ENCODE measurements at regions not wholly inside any gene's neighbourhood (a gene's known extent, or its start where the extent isn't known, plus 50 kb on each side); places are given as distances from the start of the nearest gene placed in this dataset.
"Not testable (repeated sequence)": the region's sequence is repeated elsewhere in the genome, so short reads cannot be mapped to it uniquely, and the experiment has no call there.

DNA sequence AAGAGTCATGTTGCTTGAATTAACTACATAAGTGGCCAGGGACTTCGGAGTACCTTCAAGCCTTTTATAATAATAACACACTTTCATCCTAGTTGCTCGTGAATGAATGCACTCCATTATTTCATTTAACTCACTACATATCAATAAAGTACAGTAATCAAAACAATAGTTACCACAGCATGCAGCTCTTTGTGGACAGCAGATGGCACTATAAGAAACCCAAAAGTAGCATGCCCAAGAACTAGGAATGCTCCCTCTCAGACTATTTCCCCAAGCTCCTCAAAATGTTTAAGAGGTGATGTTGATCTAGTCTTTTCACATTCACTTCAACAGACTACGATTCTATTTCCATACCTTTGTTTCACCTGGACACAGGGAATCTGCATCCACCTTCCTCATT is 500.8 kb upstream of the DIAPH2 start:
- no peaks in the 10 kb centered on the region for H3K36me3 ChIP-seq (ENCODE audit: control insufficient read depth in 1 of 2, insufficient read depth in 2 of 2, low read length in 2 of 2)
- no peak overlapping the region for H3K27ac ChIP-seq (ENCODE audit: low read depth, low read length)
- H4K8ac ChIP-seq (ENCODE audit: low read depth, low read length), result no peak overlapping the region
- no peaks in the 10 kb centered on the region for H3K9me3 ChIP-seq (ENCODE audit: insufficient read depth, low read depth, low read length)
- H4K12ac ChIP-seq (ENCODE audit: low read depth, low read length), result no peak overlapping the region
- no peak overlapping the region for H2BK12ac ChIP-seq (ENCODE audit: low read length)
- H4K91ac ChIP-seq (ENCODE audit: low read depth, low read length), result no peak overlapping the region
- H3K79me1 ChIP-seq (ENCODE audit: low read length), result no peaks in the 10 kb centered on the region
- H3K4ac ChIP-seq (ENCODE audit: low read depth, low read length), result no peak overlapping the region
- WGBS (ENCODE audit: extremely low coverage, insufficient coverage, insufficient read length), result no CpG with 5 or more reads among the region's 3 CpGs
- no peak overlapping the region for H3K4me3 ChIP-seq (ENCODE audit: low read depth, low read length)
- no peak overlapping the region for H3K23ac ChIP-seq (ENCODE audit: low read length)
- no peak overlapping the region for H2BK5ac ChIP-seq (ENCODE audit: low read depth, low read length, poor library complexity)
- H2AFZ ChIP-seq (ENCODE audit: insufficient read depth, low read length, poor library complexity), result no peak overlapping the region
- H2BK120ac ChIP-seq (ENCODE audit: insufficient read depth, low read length, poor library complexity), result no peak overlapping the region
- H3K9ac ChIP-seq (ENCODE audit: low read length), result no peak overlapping the region
- DNase-seq, result no peak
- H3K79me2 ChIP-seq (ENCODE audit: control insufficient read depth, insufficient read depth, low read length, poor library complexity), result no peaks in the 10 kb centered on the region
- H3K14ac ChIP-seq (ENCODE audit: low read length), result no peak overlapping the region
- no peaks in the 10 kb centered on the region for H3K27me3 ChIP-seq (ENCODE audit: insufficient read depth, low read length)
- peaks cover 0 to 2% of the 10 kb centered on the region in 2 experiments for H3K4me1 ChIP-seq (ENCODE audit: control insufficient read depth in 1 of 2, insufficient read depth in 2 of 2, low read length in 2 of 2)
- no peak overlapping the region for H2AK5ac ChIP-seq (ENCODE audit: low read length)
- no peak overlapping the region for H3K4me2 ChIP-seq (ENCODE audit: low read length)
- H3K18ac ChIP-seq (ENCODE audit: low read length), result no peak overlapping the region

DNA sequence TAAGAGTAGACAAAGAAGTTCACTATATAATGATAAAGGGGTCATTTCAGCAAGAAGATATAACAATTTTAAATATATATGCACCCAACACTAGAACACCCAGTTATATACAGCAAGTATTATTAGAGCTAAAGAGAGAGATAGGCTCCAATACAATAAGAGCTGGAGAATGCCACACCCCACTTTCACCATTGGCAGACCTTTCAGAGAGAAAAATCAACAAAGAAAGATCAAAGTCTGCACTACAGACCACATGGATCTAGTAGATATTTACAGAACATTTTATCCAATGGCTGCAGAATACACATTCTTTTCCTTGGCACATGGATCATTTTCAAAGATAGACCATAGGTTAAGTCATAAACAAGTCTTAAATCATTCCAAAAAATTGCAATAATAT is 479.7 kb upstream of the DIAPH2 start:
- Histone ChIP-seq H4K8ac (ENCODE audit: low read depth, low read length) (no peak overlapping the region), H3K4me2 (ENCODE audit: low read length) (no peak overlapping the region), H3K23ac (ENCODE audit: low read length) (no peak overlapping the region), H2AFZ (ENCODE audit: insufficient read depth, low read length, poor library complexity) (no peak overlapping the region), H2BK5ac (ENCODE audit: low read depth, low read length, poor library complexity) (no peak overlapping the region), H4K91ac (ENCODE audit: low read depth, low read length) (no peak overlapping the region), H3K4ac (ENCODE audit: low read depth, low read length) (no peak overlapping the region), H3K27me3 (ENCODE audit: insufficient read depth, low read length) (no peaks in the 10 kb centered on the region), H3K36me3 (ENCODE audit: control insufficient read depth in 1 of 2, insufficient read depth in 2 of 2, low read length in 2 of 2) (no peaks in the 10 kb centered on the region), H4K12ac (ENCODE audit: low read depth, low read length) (no peak overlapping the region), H3K79me1 (ENCODE audit: low read length) (no peaks in the 10 kb centered on the region), H3K27ac (ENCODE audit: low read depth, low read length) (no peak overlapping the region), H3K9me3 (ENCODE audit: insufficient read depth, low read depth, low read length) (no peaks in the 10 kb centered on the region), H2BK120ac (ENCODE audit: insufficient read depth, low read length, poor library complexity) (no peak overlapping the region), H2BK12ac (ENCODE audit: low read length) (no peak overlapping the region), H3K9ac (ENCODE audit: low read length) (no peak overlapping the region), H3K14ac (ENCODE audit: low read length) (no peak overlapping the region), H3K4me1 (ENCODE audit: control insufficient read depth in 1 of 2, insufficient read depth in 2 of 2, low read length in 2 of 2) (no peaks in the 10 kb centered on the region), H2AK5ac (ENCODE audit: low read length) (no peak overlapping the region), H3K18ac (ENCODE audit: low read length) (no peak overlapping the region), H3K79me2 (ENCODE audit: control insufficient read depth, insufficient read depth, low read length, poor library complexity) (no peaks in the 10 kb centered on the region), H3K4me3 (ENCODE audit: low read depth, low read length) (no peak overlapping the region)
- no peak for DNase-seq

DNA sequence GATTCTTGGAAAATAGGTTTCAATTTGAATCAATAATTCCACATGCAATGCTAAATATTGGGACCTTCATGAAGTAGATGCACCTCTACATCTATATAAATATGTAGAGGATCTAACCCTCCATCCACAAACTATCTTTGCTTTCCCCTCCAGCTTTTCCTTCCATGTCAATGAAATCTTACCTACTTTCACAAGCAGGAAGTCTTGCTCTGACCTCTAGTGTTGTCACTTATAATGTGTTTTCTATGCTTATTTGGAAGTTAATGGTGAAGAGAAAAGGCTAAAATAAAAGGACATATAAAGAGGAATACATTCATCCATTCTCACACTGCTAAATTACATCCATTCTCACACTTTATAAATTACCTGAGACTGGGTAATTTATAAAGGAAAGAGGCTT is 472.7 kb upstream of the DIAPH2 start:
- Histone ChIP-seq H3K18ac (ENCODE audit: low read length) (no peak overlapping the region), H4K12ac (ENCODE audit: low read depth, low read length) (no peak overlapping the region), H2AFZ (ENCODE audit: insufficient read depth, low read length, poor library complexity) (no peak overlapping the region), H3K9ac (ENCODE audit: low read length) (no peak overlapping the region), H2AK5ac (ENCODE audit: low read length) (no peak overlapping the region), H3K23ac (ENCODE audit: low read length) (no peak overlapping the region), H3K27ac (ENCODE audit: low read depth, low read length) (no peak overlapping the region), H3K9me3 (ENCODE audit: insufficient read depth, low read depth, low read length) (no peaks in the 10 kb centered on the region), H2BK12ac (ENCODE audit: low read length) (no peak overlapping the region), H3K79me2 (ENCODE audit: control insufficient read depth, insufficient read depth, low read length, poor library complexity) (no peaks in the 10 kb centered on the region), H4K8ac (ENCODE audit: low read depth, low read length) (no peak overlapping the region), H3K14ac (ENCODE audit: low read length) (no peak overlapping the region), H3K4ac (ENCODE audit: low read depth, low read length) (no peak overlapping the region), H3K4me1 (ENCODE audit: control insufficient read depth in 1 of 2, insufficient read depth in 2 of 2, low read length in 2 of 2) (no peaks in the 10 kb centered on the region), H3K4me2 (ENCODE audit: low read length) (no peak overlapping the region), H3K27me3 (ENCODE audit: insufficient read depth, low read length) (no peaks in the 10 kb centered on the region), H2BK5ac (ENCODE audit: low read depth, low read length, poor library complexity) (no peak overlapping the region), H3K4me3 (ENCODE audit: low read depth, low read length) (no peak overlapping the region), H3K36me3 (ENCODE audit: control insufficient read depth in 1 of 2, insufficient read depth in 2 of 2, low read length in 2 of 2) (no peaks in the 10 kb centered on the region), H4K91ac (ENCODE audit: low read depth, low read length) (no peak overlapping the region), H3K79me1 (ENCODE audit: low read length) (no peaks in the 10 kb centered on the region), H2BK120ac (ENCODE audit: insufficient read depth, low read length, poor library complexity) (no peak overlapping the region)
- peak in 1 of 2 donors; percentile 9 for DNase-seq

DNA sequence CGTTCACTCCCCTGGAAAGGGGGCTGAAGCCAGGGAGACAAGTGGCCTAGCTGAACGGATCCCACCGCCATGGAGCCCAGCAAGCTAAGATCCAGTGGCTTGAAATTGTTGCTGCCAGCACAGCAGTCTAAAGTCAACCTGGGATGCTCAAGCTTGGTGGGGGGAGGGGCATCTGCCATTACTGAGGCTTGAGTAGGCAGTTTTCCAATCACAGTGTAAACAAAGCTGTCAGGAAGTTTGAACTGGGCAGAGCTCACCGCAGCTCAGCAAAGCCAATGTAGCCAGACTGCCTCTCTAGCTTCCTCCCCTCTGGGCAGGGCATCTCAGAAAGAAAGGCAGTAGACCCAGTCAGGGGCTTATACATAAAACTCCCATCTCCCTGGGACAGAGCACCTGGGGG is 470.0 kb upstream of the DIAPH2 start:
- H2AFZ ChIP-seq (ENCODE audit: insufficient read depth, low read length, poor library complexity); H3K27ac ChIP-seq (ENCODE audit: low read depth, low read length); DNase-seq; H3K36me3 ChIP-seq (ENCODE audit: control insufficient read depth in 1 of 2, insufficient read depth in 2 of 2, low read length in 2 of 2); H2BK5ac ChIP-seq (ENCODE audit: low read depth, low read length, poor library complexity); H2BK12ac ChIP-seq (ENCODE audit: low read length); H4K12ac ChIP-seq (ENCODE audit: low read depth, low read length); H3K4me1 ChIP-seq (ENCODE audit: control insufficient read depth in 1 of 2, insufficient read depth in 2 of 2, low read length in 2 of 2); H3K18ac ChIP-seq (ENCODE audit: low read length); H3K9me3 ChIP-seq (ENCODE audit: insufficient read depth, low read depth, low read length); H3K79me1 ChIP-seq (ENCODE audit: low read length); H3K23ac ChIP-seq (ENCODE audit: low read length); H3K79me2 ChIP-seq (ENCODE audit: control insufficient read depth, insufficient read depth, low read length, poor library complexity); H3K4me2 ChIP-seq (ENCODE audit: low read length); H3K27me3 ChIP-seq (ENCODE audit: insufficient read depth, low read length); H3K4me3 ChIP-seq (ENCODE audit: low read depth, low read length); H2BK120ac ChIP-seq (ENCODE audit: insufficient read depth, low read length, poor library complexity); H3K14ac ChIP-seq (ENCODE audit: low read length); H4K91ac ChIP-seq (ENCODE audit: low read depth, low read length); H3K9ac ChIP-seq (ENCODE audit: low read length); H2AK5ac ChIP-seq (ENCODE audit: low read length); H4K8ac ChIP-seq (ENCODE audit: low read depth, low read length); H3K4ac ChIP-seq (ENCODE audit: low read depth, low read length): not testable (repeated sequence)
- no CpG with 5 or more reads among the region's 4 CpGs for WGBS (ENCODE audit: extremely low coverage, insufficient coverage, insufficient read length)

DNA sequence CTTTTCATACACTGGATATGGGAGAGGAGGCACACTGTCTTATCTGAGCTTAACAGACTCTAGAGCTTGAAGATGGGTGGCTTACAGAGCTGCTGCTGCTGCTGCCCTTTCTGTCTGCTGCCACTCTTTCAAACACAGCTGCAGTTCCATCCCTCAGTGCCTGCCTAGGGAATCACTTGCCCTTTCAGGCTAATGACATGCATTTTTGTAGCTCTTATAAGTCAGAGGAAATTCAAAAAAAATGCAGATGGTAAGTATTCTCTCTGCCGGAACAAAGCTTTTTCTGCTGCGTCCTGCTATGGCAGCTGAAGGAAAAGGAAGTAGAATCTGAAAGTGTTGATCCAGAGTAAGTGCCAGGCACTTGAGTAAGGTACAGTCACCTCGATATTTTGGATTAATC is 460.4 kb upstream of the DIAPH2 start:
- DNase-seq, result no peak
- no peaks in the 10 kb centered on the region for H3K79me1 ChIP-seq (ENCODE audit: low read length)

More for the DNA sequence above, 460.4 kb upstream of the DIAPH2 start:
- H3K27me3 ChIP-seq (ENCODE audit: insufficient read depth, low read length), result no peaks in the 10 kb centered on the region
- no peaks in the 10 kb centered on the region for H3K4me1 ChIP-seq (ENCODE audit: control insufficient read depth in 1 of 2, insufficient read depth in 2 of 2, low read length in 2 of 2)
- H2AK5ac ChIP-seq (ENCODE audit: low read length), result no peak overlapping the region
- no peak overlapping the region for H2BK120ac ChIP-seq (ENCODE audit: insufficient read depth, low read length, poor library complexity)
- H4K12ac ChIP-seq (ENCODE audit: low read depth, low read length), result no peak overlapping the region
- no peak overlapping the region for H3K14ac ChIP-seq (ENCODE audit: low read length)
- no peak overlapping the region for H4K91ac ChIP-seq (ENCODE audit: low read depth, low read length)
- H3K4me2 ChIP-seq (ENCODE audit: low read length), result no peak overlapping the region
- no peak overlapping the region for H3K23ac ChIP-seq (ENCODE audit: low read length)
- no peaks in the 10 kb centered on the region for H3K9me3 ChIP-seq (ENCODE audit: insufficient read depth, low read depth, low read length)
- H3K4ac ChIP-seq (ENCODE audit: low read depth, low read length), result no peak overlapping the region
- no peak overlapping the region for H4K8ac ChIP-seq (ENCODE audit: low read depth, low read length)
- no peaks in the 10 kb centered on the region for H3K79me2 ChIP-seq (ENCODE audit: control insufficient read depth, insufficient read depth, low read length, poor library complexity)
- H3K4me3 ChIP-seq (ENCODE audit: low read depth, low read length), result no peak overlapping the region
- no peak overlapping the region for H2BK5ac ChIP-seq (ENCODE audit: low read depth, low read length, poor library complexity)
- H3K36me3 ChIP-seq (ENCODE audit: control insufficient read depth in 1 of 2, insufficient read depth in 2 of 2, low read length in 2 of 2), result no peaks in the 10 kb centered on the region
- H3K27ac ChIP-seq (ENCODE audit: low read depth, low read length), result no peak overlapping the region
- WGBS (ENCODE audit: extremely low coverage, insufficient coverage, insufficient read length), result no CpG with 5 or more reads among the region's 3 CpGs
- H2AFZ ChIP-seq (ENCODE audit: insufficient read depth, low read length, poor library complexity), result no peak overlapping the region
- H3K18ac ChIP-seq (ENCODE audit: low read length), result no peak overlapping the region
- H3K9ac ChIP-seq (ENCODE audit: low read length), result no peak overlapping the region
- H2BK12ac ChIP-seq (ENCODE audit: low read length), result no peak overlapping the region

Measured in trophoblast cell (in vitro differentiated cells and primary cell).